ENCODE measurements at regions not wholly inside any gene's neighbourhood (a gene's known extent, or its start where the extent isn't known, plus 50 kb on each side); places are given as distances from the start of the nearest gene placed in this dataset.

GRCh38 chr20:22825076-22825475 is 210.0 kb upstream of the SSTR4 start:
- TF ChIP-seq CTCF (conservative IDR thresholded peaks at IDR 0.05 in 1 of 2, IDR thresholded peaks at IDR 0.05 in 1 of 2; ENCODE audit: low read depth in 1 of 2, low read length in 2 of 2) (no peak), EZH2 (IDR thresholded peaks at IDR 0.05; ENCODE audit: low read length, missing control alignments) (no peak)
